RCC 7860 (cell line): ENCODE measurements at regions not wholly inside any gene's neighbourhood (a gene's known extent, or its start where the extent isn't known, plus 50 kb on each side); places are given as distances from the start of the nearest gene placed in this dataset.
"Not testable (repeated sequence)": the region's sequence is repeated elsewhere in the genome, so short reads cannot be mapped to it uniquely, and the experiment has no call there.

ENCODE experiments used
- DNase-seq: peaks from one replicate; pipeline ENCODE4 v3.0.0-alpha.2; 2015; ENCODE audit warnings: low spot score
- FAIRE-seq: peaks from 2 replicates; lab custom pipeline; 2012; peaks lifted over from hg19 to GRCh38; lab: Jason Lieb, UNC

GRCh38 chr3:20747741-20748140, 561.7 kb upstream of the SGO1 start:
- no peak for FAIRE-seq

DNA sequence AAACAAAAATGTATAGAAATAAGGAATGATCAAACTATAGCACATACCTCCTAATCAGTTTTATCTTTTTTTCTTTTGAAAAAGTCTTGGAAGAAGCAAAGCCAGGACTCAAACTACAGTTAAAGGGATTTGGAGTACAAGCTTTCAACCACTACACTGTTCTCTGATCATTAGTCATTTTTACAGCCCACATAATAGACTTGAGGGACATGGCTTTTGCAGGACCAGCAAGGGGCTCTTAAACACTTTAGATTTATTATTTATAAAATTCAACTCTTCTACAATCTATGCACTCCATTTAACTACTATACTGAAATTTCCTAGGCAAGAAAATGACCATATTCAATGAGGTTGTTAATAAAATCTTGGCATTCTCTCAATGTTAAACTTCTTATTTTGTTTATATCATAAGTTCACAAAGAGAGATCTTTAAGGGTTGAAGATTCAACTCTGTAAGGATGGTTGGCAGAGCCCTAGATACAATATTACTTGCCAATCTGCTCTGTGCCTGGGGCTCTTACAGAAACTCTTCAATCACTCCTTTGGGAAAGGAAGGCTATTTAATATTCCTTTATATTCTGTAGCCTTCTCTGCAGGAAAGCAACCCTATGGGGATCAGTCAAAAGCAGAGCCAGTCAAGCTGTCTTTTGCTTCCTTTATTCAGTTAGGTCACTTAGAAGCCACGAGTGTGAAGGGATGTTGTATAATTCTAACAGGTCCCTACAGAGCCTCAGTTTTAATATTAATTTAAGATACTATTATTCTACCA, 557.7 kb upstream of the SGO1 start:
- no peak for FAIRE-seq
- DNase-seq: no peak

More at GRCh38 chr3:20747741-20748140, 561.7 kb upstream of the SGO1 start:
- no peak for DNase-seq

DNA sequence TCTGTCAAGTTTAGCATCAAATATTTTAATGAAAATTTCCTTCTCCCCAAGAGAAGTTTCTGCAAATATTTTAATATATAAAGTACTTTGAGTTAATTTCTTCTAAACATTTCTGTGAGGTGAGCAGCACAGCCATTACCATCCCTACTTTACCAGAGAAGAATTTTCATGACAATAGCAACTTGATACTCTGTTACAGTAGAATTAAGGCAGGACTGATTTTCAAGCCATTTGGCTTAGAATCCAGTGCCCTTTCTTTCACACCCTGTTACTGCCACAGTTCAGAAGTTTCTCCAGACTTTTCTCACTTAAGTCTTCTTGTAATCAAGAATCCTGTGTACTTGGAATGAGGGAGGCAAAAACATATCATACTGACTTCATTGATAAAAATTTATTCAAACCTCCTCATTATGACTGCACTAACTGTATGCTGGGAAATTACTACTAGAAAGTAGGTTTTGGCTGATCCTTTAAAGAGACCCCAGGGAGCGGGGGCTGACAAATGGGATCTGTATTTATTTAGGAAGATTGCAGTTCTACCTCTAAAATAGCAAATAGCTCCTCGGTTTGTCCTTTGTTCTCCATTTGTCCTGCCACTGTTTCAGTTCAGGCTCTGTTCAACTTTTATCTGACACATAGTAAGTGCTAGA, 557.0 kb upstream of the SGO1 start:
- FAIRE-seq (no peak), DNase-seq (no peak)

- DNase-seq (no peak), FAIRE-seq (no peak)
These were observed 555.4 kb upstream of the SGO1 start for GRCh38 chr3:20741381-20741780.

DNA sequence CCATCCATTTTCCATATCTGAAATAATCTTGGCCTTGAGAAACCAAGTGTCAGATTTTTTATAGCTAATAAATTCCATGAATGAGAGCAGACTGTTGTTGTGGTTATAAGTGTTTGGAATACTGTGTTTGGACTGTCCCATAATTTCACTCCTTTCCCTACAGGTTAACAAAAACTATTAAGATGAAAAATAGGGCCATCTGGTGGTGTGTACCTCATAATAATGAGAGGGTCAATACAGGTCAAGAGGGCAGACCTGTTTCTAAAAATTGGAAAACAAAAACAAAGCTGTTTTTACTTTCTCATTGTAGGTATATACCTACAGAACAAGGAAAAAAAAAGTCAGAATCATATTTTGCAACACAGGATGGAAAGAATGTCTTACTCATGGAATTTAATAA, 553.8 kb upstream of the SGO1 start:
- DNase-seq (no peak), FAIRE-seq (no peak)

GRCh38 chr3:20736287-20736852, 550.4 kb upstream of the SGO1 start:
- DNase-seq (no peak), FAIRE-seq (no peak)

- FAIRE-seq (no peak), DNase-seq (no peak)
These were observed 543.2 kb upstream of the SGO1 start for GRCh38 chr3:20729185-20729584.

- no peak for FAIRE-seq
- DNase-seq: no peak
These were observed 540.8 kb upstream of the SGO1 start for GRCh38 chr3:20726786-20727185.

DNA sequence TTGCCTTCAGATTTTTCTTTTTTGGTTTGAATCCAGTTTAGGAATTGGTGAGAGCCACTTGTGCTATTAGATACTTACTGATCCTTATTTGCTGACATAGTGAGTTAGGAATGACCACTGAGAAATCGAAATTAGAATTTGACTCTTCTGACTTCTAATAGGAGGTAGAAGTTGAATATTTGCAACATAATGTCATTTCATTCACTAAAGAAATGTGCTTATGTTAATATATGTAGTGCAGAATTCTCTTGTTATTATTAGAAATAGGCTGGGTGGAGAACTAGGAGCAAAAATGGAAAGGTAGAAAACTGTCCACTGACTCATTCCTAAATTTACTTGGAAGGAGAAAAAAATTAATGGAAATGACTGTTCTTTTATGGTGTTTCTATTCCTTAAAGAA, 538.2 kb upstream of the SGO1 start:
- DNase-seq (no peak), FAIRE-seq (no peak)

DNA sequence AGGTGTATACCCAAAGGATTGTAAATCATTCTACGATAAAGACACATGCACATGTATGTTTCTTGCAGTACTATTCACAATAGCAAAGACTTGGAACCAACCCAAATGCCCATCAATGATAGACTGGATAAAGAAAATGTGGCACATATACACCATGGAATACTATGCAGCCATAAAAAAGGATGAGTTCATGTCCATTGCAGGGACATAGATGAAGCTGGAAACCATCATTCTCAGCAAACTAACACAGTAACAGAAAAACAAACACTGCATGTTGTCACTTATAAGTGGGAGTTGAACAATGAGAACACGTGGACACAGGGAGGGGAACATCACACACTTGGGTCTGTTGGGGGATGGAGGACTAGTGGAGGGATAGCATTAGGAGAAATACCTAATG, 530.4 kb upstream of the SGO1 start:
- DNase-seq, FAIRE-seq: not testable (repeated sequence)

- DNase-seq: no peak
- no peak for FAIRE-seq
These were observed 515.6 kb upstream of the SGO1 start for GRCh38 chr3:20701641-20702040.

GRCh38 chr3:20700714-20701113, 514.7 kb upstream of the SGO1 start:
- FAIRE-seq: no peak

GRCh38 chr3:20698896-20699295, 512.9 kb upstream of the SGO1 start:
- DNase-seq (no peak), FAIRE-seq (no peak)

More at GRCh38 chr3:20700714-20701113, 514.7 kb upstream of the SGO1 start:
- no peak for DNase-seq

DNA sequence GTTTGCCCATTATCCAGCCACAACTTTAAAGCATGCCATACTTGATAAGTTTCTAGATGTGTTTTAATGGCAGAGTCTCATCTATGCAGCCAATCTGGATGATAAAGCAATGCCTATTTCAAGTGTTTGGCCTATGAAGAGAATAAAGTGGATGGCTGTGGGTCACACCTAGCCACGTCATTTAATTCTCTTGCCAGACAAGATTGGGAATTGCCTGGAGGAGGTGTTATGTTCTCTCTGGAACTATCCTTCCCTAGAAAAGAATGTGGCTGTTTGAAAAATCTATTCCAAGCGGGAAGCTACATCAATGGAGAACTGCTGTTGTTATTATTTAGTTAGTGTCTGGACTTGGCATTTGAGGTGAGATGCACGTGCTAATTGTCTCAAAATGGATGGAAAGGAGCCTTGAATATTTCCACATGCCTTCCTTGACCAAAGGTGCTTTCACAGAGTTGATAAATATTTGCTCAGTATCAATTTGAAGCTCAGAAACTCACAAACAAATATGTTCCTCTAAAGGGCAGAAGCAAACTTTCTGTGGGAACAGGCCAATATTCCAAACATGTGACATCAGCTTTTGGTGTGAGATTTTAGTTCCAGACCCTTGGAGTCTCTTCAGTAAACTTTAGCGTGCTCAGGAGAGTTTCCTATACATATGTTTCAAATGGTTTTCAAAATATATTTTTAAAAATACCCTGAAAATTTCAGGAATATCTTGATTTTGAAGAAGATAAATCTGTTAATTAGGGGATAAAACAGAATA, 510.6 kb upstream of the SGO1 start:
- FAIRE-seq: no peak

GRCh38 chr3:20692675-20693074, 506.7 kb upstream of the SGO1 start:
- no peak for FAIRE-seq

More for the DNA sequence above, 510.6 kb upstream of the SGO1 start:
- DNase-seq: no peak

GRCh38 chr3:20683910-20684309, 497.9 kb upstream of the SGO1 start:
- DNase-seq: no peak

More at GRCh38 chr3:20692675-20693074, 506.7 kb upstream of the SGO1 start:
- no peak for DNase-seq

DNA sequence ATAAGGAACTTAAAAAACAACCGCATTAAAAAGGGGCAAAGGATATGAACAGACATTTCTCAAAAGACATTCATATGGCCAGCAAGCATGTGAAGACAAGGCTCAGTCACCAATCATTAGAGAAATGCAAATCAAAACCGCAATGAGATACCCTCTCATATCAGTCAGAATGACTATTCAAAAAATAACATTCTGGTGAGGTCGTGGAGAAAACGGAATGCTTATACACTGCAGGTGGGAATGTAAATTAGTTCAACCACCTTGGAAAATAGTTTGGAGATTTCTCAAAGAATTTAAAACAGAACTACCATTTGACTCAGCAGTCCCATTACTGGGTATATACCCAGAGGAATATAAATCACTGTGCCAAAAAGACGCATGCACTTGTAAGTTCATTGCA, 496.6 kb upstream of the SGO1 start:
- no peak for FAIRE-seq
- peak; percentile 62 for DNase-seq

More at GRCh38 chr3:20683910-20684309, 497.9 kb upstream of the SGO1 start:
- no peak for FAIRE-seq

- DNase-seq (no peak), FAIRE-seq (no peak)
These were observed 495.1 kb upstream of the SGO1 start for GRCh38 chr3:20680990-20681628.

GRCh38 chr3:20673866-20674265, 487.9 kb upstream of the SGO1 start:
- FAIRE-seq (no peak), DNase-seq (no peak)

- FAIRE-seq: no peak
- no peak for DNase-seq
These were observed 483.7 kb upstream of the SGO1 start for GRCh38 chr3:20669675-20670074.

DNA sequence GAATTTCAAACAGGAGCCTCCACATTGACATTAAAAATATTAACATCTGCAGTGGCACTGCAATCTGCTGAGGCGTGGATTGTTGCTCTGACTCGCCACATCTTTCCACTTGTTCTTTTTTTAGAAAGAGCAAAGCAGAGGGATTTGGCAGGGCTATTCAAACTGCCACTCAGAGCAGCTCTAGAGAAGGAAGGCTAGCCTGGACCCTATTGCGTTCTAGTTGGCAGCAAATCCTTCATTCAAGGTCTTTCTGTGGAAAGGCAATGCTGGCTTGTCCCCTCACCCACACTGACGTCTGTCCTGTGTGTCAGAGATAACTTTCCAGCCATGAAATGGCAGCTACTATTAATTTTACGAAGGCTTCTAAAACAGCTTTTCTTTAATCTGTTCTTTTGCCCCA, 483.2 kb upstream of the SGO1 start:
- DNase-seq: no peak
- no peak for FAIRE-seq
